Pancreas (tissue), 10 donors: ENCODE measurements at regions not wholly inside any gene's neighbourhood (a gene's known extent, or its start where the extent isn't known, plus 50 kb on each side); places are given as distances from the start of the nearest gene placed in this dataset.
A peak's percentile ranks its signal among the peaks of the same experiment; 100 is the strongest.
"Not testable (repeated sequence)": the region's sequence is repeated elsewhere in the genome, so short reads cannot be mapped to it uniquely, and the experiment has no call there.

ENCODE experiments used
- ATAC-seq, 4 donors: fragments of 200-7000 bp; cut with Tn5 transposase; one replicate each; pipeline versions ENCODE4 v1.8.0 to v1.9.1; 2020; ENCODE audit warnings: mild to moderate bottlenecking in 4 of 4, moderate library complexity in 4 of 4
- DNase-seq, 6 donors: peaks; one replicate each; pipeline ENCODE4 v3.0.0-alpha.2; 2020
- FAIRE-seq: peaks from 2 replicates; lab custom pipeline; 2012; peaks lifted over from hg19 to GRCh38; lab: Jason Lieb, UNC
- H3K27ac ChIP-seq, 4 donors: fragments of 200-600 bp; sonication (generic); 1 replicate in 3 of 4; 2 replicates in 1 of 4; pipeline versions ENCODE4 v1.5.0 to v1.8.0; 2020
- H3K27me3 ChIP-seq, 4 donors: fragments of 200-600 bp; one replicate each; pipeline ENCODE4 v1.8.0; 2021
- H3K36me3 ChIP-seq, 3 donors: fragments of 200-600 bp; sonication (generic) in 1 of 3; one replicate each; pipeline versions ENCODE4 v1.5.0 to v1.8.0; 2020 to 2021
- H3K4me1 ChIP-seq, 3 donors: fragments of 200-600 bp; one replicate each; pipeline ENCODE4 v1.8.0; 2021
- H3K4me3 ChIP-seq, 4 donors: fragments of 200-600 bp; sonication (generic) in 2 of 4; one replicate each; pipeline versions ENCODE4 v1.5.0 to v1.8.0; 2020 to 2021
- H3K9me3 ChIP-seq, 4 donors: fragments of 200-600 bp; one replicate each; pipeline ENCODE4 v1.8.0; 2021
- CTCF ChIP-seq, 4 donors: fragments of 200-600 bp; sonication (generic) in 3 of 4; IDR thresholded peaks; one replicate each; pipeline versions ENCODE4 v1.5.0 to v1.8.0; 2021; ENCODE audit warnings: antibody characterized with exemption in 4 of 4
- WGBS, 2 donors: extraction: QIAGEN DNeasy Blood & Tissue Kit; methylation state at CpG; one replicate each; pipeline ENCODE4 v1.1.7; 2013; 5-methylcytosine and 5-hydroxymethylcytosine counted together
- intact Hi-C, 3 donors: fragments of 100-400 bp; cut with DNase I; formaldehyde crosslinking; loops; one replicate each; pipeline versions ENCODE4 v1.11.1 to v1.14.2; 2022
- donor health status: healthy with polysubstance abuse.
- donor health status: DM: no; HTN: no; CAD: no; lungs with moderate emphysema.
- donor health status: DM: no; HTN: no; CAD: no.
- donor health status: control.
- donor health status: control.
- donor health status: Bipolar disorder and iron deficiency.
- donor health status: DM: yes; HTN: yes; CAD: no.
- donor health status: DM: no; HTN: no; CAD: no.
- donor health status: DM: no; HTN: no; CAD: no.
- donor health status: DM: yes; HTN: yes; CAD: no.

DNA sequence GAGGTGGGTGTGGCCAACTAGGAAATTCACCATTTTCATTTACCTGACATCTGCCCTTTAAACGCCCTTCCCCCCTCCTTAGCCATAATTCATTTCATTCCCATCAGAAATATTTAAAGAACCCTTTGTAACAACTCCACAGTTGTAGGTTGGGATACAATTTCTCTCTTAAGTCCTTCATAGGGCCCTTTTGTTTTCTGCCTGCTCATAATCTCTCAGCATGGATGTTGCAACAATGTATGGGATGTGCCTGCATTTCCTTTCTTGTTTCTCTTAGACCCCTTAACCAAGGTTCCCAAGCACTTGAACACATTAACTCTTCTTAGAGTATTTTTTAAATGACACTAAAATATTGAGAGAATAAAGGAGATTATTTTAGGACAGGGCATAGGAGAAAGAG lies 51.7 kb upstream of the MYO10 start:
- TF ChIP-seq CTCF (IDR thresholded peaks at IDR 0.05), result no peak
- Histone ChIP-seq H3K27me3 (no peaks in the 10 kb centered on the region), H3K4me3 (no peak overlapping the region), H3K36me3 (no peaks in the 10 kb centered on the region), H3K27ac (no peak overlapping the region), H3K4me1 (no peaks in the 10 kb centered on the region), H3K9me3 (no peaks in the 10 kb centered on the region)
- ATAC-seq (no peak), DNase-seq (no peak), FAIRE-seq (no peak)
- 27 to 41% methylated on average over 1 of the region's 1 CpG for WGBS, 2 donors
- intact Hi-C loops, result no loop called here

DNA sequence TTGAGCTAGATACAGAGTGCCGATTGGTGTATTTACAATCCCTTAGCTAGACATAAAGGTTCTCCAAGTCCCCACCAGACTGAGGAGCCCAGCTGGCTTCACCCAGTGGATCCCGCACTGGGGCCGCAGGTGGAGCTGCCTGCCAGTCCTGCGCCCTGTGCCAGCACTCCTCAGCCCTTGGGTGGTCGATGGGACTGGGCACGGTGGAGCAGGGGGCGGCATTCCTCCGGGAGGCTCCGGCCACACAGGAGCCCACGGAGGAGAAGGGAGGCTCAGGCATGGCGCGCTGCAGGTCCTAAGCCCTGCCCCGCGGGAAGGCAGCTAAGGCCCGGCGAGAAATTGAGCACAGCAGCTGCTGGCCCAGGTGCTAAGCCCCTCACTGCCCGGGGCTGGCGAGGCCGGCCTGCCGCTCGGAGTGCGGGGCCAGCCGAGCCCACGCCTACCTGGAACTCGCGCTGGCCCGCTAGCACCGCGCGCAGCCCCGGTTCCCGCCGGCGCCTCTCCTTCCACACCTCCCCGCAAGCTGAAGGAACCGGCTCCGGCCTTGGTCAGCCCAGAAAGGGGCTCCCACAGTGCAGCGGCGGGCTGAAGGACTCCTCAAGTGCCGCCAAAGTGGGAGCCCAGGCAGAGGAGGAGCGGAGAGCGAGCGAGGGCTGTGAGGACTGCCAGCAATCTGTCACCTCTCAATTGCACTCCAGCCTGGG lies 54.9 kb upstream of the MYO10 start:
- H3K4me1 ChIP-seq, FAIRE-seq, ATAC-seq, H3K4me3 ChIP-seq, H3K9me3 ChIP-seq, H3K27ac ChIP-seq, H3K36me3 ChIP-seq, H3K27me3 ChIP-seq, intact Hi-C loops: not testable (repeated sequence)
- 95 to 98% methylated on average over 31 to 42 of the region's 43 CpGs for WGBS, 2 donors
- DNase-seq, result peak in 1 of 6 donors; percentile 38

- intact Hi-C loops, result no loop called here
- Histone ChIP-seq H3K4me3 (no peak overlapping the region), H3K4me1 (no peaks in the 10 kb centered on the region), H3K27ac (no peak overlapping the region), H3K9me3 (no peaks in the 10 kb centered on the region), H3K27me3 (no peaks in the 10 kb centered on the region), H3K36me3 (no peaks in the 10 kb centered on the region)
- FAIRE-seq, result no peak
- no peak for TF ChIP-seq CTCF (IDR thresholded peaks at IDR 0.05)
- no peak for DNase-seq
- no peak for ATAC-seq
- 98 to 100% methylated on average over 2 of the region's 2 CpGs for WGBS, 2 donors
These were observed 55.9 kb upstream of the MYO10 start for GRCh38 chr5:16992006-16992405.

DNA sequence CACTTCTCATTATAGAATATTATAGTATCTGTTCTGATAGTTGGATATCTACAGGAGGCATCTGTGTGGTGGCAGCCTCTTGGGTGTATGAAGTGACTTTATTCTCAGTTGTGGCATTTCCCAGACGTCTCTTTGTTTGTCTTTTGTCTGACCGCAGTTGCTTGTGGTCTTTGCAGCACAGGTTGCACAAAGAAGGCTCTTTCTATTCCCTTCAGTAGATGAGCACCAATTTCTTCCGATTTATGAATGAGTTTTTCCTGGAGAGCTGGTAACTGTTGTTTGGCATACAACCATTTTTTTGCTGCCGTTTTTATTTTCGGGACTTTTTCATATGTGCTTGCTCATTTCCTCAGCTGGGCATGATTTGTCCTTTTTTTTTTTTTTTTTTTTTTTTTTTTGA lies 56.4 kb upstream of the MYO10 start:
- H3K4me1 ChIP-seq, result no peaks in the 10 kb centered on the region
- H3K27me3 ChIP-seq, result no peaks in the 10 kb centered on the region
- ATAC-seq (no peak), FAIRE-seq (no peak), DNase-seq (no peak)
- H3K4me3 ChIP-seq, result no peak overlapping the region
- 63 to 66% methylated on average over 5 of the region's 5 CpGs for WGBS, 2 donors
- H3K36me3 ChIP-seq, result no peaks in the 10 kb centered on the region
- intact Hi-C loops, result no loop called here
- H3K9me3 ChIP-seq, result no peaks in the 10 kb centered on the region
- no peak overlapping the region for H3K27ac ChIP-seq
- no peak for TF ChIP-seq CTCF (IDR thresholded peaks at IDR 0.05)

- Histone ChIP-seq H3K27me3 (no peaks in the 10 kb centered on the region), H3K4me3 (no peak overlapping the region), H3K27ac (no peak overlapping the region), H3K9me3 (no peaks in the 10 kb centered on the region), H3K4me1 (no peaks in the 10 kb centered on the region), H3K36me3 (no peaks in the 10 kb centered on the region)
- FAIRE-seq (no peak), ATAC-seq (no peak), DNase-seq (no peak)
- intact Hi-C loops, result no loop called here
- TF ChIP-seq CTCF (IDR thresholded peaks at IDR 0.05), result no peak
- WGBS, 2 donors, result 55 to 67% methylated on average over 3 of the region's 3 CpGs
These were observed 58.5 kb upstream of the MYO10 start for GRCh38 chr5:16994565-16994964.
